SK-N-SH (cell line): ENCODE measurements at regions not wholly inside any gene's neighbourhood (a gene's known extent, or its start where the extent isn't known, plus 50 kb on each side); places are given as distances from the start of the nearest gene placed in this dataset.

Experiments
- CTCF ChIA-PET: fragments of 300-600, 350-600 bp; formaldehyde crosslinking; extraction: SDS; loops from one replicate; lab custom pipeline; 2021; lab: Yijun Ruan, JAX
- POLR2A ChIA-PET: fragments of 350-600 bp; sonication (Branson Sonifier 250); formaldehyde crosslinking; extraction: SDS; loops from one replicate; lab custom pipeline; 2020; ENCODE audit warnings: antibody characterized with exemption, inconsistent platforms; lab: Yijun Ruan, JAX
- DNase-seq: peaks from one replicate; pipeline ENCODE4 v3.0.0; 2012
- H2AFZ ChIP-seq: fragments of 200-600 bp; sonication (generic); 2 replicates; pipeline ENCODE4 v1.8.1; 2016; ENCODE audit warnings: antibody characterized with exemption, mild to moderate bottlenecking, low read depth
- H3F3A ChIP-seq: fragments of 200-600 bp; sonication (generic); replicated peaks from 2 replicates; pipeline ENCODE3; 2016; ENCODE audit warnings: antibody characterized with exemption, mild to moderate bottlenecking; ENCODE audit not compliant: insufficient read depth
- H3K27ac ChIP-seq, 2 experiments: fragments of 200-500 bp in 1 of 2; fragments of 200-600 bp in 1 of 2; sonication (Bioruptor generic) in 1 of 2; sonication (generic), shearing (Covaris generic) in 1 of 2; 2 replicates each; pipeline versions ENCODE4 v1.5.1 to v1.6.1; 2014 to 2016; ENCODE audit warnings: low read depth in 2 of 2, inconsistent platforms in 1 of 2, low read length in 1 of 2, mild to moderate bottlenecking in 1 of 2, mixed read lengths in 1 of 2
- H3K27me3 ChIP-seq: fragments of 200-600 bp; sonication (generic), shearing (Covaris generic); 2 replicates; pipeline ENCODE4 v1.6.1; 2016; ENCODE audit warnings: mixed run types; ENCODE audit not compliant: insufficient read depth
- H3K36me3 ChIP-seq, 2 experiments: fragments of 200-500 bp in 1 of 2; fragments of 200-600 bp in 1 of 2; sonication (Bioruptor generic) in 1 of 2; sonication (generic) in 1 of 2; replicated peaks in 1 of 2; 2 replicates each; pipeline versions ENCODE3 to v1.5.1; 2014 to 2016; ENCODE audit warnings: low read length in 1 of 2, mild to moderate bottlenecking in 1 of 2; ENCODE audit not compliant: insufficient read depth in 2 of 2, control insufficient read depth in 1 of 2
- H3K4me1 ChIP-seq, 2 experiments: fragments of 200-500 bp in 1 of 2; fragments of 200-600 bp in 1 of 2; sonication (Bioruptor generic) in 1 of 2; sonication (generic), shearing (Covaris generic) in 1 of 2; 2 replicates each; pipeline versions ENCODE4 v1.5.1 to v1.6.1; 2014 to 2016; ENCODE audit warnings: low read depth in 1 of 2, low read length in 1 of 2, mixed run types in 1 of 2; ENCODE audit not compliant: insufficient read depth in 2 of 2, control insufficient read depth in 1 of 2
- H3K4me2 ChIP-seq: fragments of 200-600 bp; sonication (generic), shearing (Covaris generic); 2 replicates; pipeline ENCODE4 v1.6.1; 2017; ENCODE audit warnings: mixed run types
- H3K4me3 ChIP-seq, 2 experiments: fragments of 200-500 bp in 1 of 2; fragments of 200-600 bp in 1 of 2; sonication (Bioruptor generic) in 1 of 2; sonication (generic), shearing (Covaris generic) in 1 of 2; 2 replicates each; pipeline versions ENCODE4 v1.5.1 to v1.8.1; 2014 to 2016; ENCODE audit warnings: low read depth in 2 of 2, inconsistent platforms in 1 of 2, low read length in 1 of 2, mild to moderate bottlenecking in 1 of 2, mixed read lengths in 1 of 2, moderate library complexity in 1 of 2
- H3K79me2 ChIP-seq: fragments of 200-600 bp; sonication (generic); 2 replicates; pipeline ENCODE4 v1.8.1; 2017; ENCODE audit warnings: mild to moderate bottlenecking; ENCODE audit not compliant: insufficient read depth
- H3K9ac ChIP-seq: fragments of 200-600 bp; sonication (generic); 2 replicates; pipeline ENCODE4 v1.6.1; 2017; ENCODE audit warnings: mixed run types
- H3K9me2 ChIP-seq: fragments of 200-600 bp; sonication (generic); 2 replicates; pipeline ENCODE4 v1.6.1; 2017; ENCODE audit warnings: mixed run types
- H3K9me3 ChIP-seq: fragments of 200-600 bp; sonication (generic); 2 replicates; pipeline ENCODE4 v1.6.1; 2017; ENCODE audit warnings: mixed run types, mild to moderate bottlenecking, moderate library complexity
- H4K20me1 ChIP-seq: fragments of 200-600 bp; sonication (generic); 2 replicates; pipeline ENCODE4 v1.6.1; 2017; ENCODE audit warnings: mild to moderate bottlenecking, mixed run types; ENCODE audit not compliant: insufficient read depth
- CTCF ChIP-seq: fragments of 200-600 bp; sonication (generic); IDR thresholded peaks from 2 replicates; pipeline ENCODE4 v1.6.1; 2017; ENCODE audit warnings: antibody characterized with exemption, mild to moderate bottlenecking, moderate library complexity
- EP300 ChIP-seq, 2 experiments: IDR thresholded peaks; 2 replicates each; pipeline versions ENCODE4 v1.4.0 to v1.6.1; 2012; ENCODE audit warnings: borderline replicate concordance in 1 of 2, low read depth in 1 of 2, low read length in 1 of 2
- MEF2A ChIP-seq: IDR thresholded peaks from 2 replicates; pipeline ENCODE4 v1.4.0; 2012; ENCODE audit warnings: low read depth, borderline replicate concordance
- REST ChIP-seq: IDR thresholded peaks from 2 replicates; pipeline ENCODE4 v1.6.1; 2012; ENCODE audit warnings: mild to moderate bottlenecking, low read depth, low read length, moderate library complexity
- RFX5 ChIP-seq: IDR thresholded peaks from 2 replicates; pipeline ENCODE4 v1.6.1; 2012; ENCODE audit warnings: mild to moderate bottlenecking, improper control_type of control experiment, low read length
- RXRA ChIP-seq: IDR thresholded peaks from 2 replicates; pipeline ENCODE4 v1.4.0; 2012; ENCODE audit warnings: low read depth, mild to moderate bottlenecking, borderline replicate concordance
- TEAD4 ChIP-seq: IDR thresholded peaks from 2 replicates; pipeline ENCODE4 v1.4.0; 2012; ENCODE audit warnings: mild to moderate bottlenecking, borderline replicate concordance; ENCODE audit not compliant: insufficient read depth
- YY1 ChIP-seq: IDR thresholded peaks from 2 replicates; pipeline ENCODE4 v1.4.0; 2012; ENCODE audit warnings: low read depth, mild to moderate bottlenecking
- ZBTB33 ChIP-seq: IDR thresholded peaks from 2 replicates; pipeline ENCODE4 v1.4.0; 2012; ENCODE audit warnings: low read depth, borderline replicate concordance
- WGBS: methylation state at CpG from one replicate; pipeline ENCODE4 v1.1.6; 2017; ENCODE audit warnings: low lambda C conversion rate; 5-methylcytosine and 5-hydroxymethylcytosine counted together

DNA sequence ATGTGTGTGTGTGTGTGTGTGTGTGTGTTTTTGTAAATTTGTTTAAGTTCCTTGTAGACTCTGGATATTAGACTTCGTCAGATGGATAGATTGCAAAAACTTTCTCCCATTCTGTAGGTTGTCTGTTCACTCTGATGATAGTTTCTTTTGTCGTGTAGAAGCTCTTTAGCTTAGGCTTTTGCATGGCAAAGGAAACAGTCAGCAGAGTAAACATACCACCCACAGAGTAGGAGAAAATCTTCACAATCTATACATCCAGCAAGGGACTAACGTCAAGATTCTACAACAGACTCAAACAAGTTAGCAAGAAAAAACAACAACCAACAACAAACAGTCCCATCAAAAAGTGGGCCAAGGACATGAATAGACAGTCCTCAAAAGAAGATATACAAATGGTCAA is 336.7 kb upstream of the ATP5MC3 start (continued):
- TF ChIP-seq REST = no peak
- no peak for TF ChIP-seq RFX5
- TF ChIP-seq TEAD4 = no peak

GRCh38 chr2:175516555-175516954 is 335.0 kb upstream of the ATP5MC3 start:
- Histone ChIP-seq H3K36me3 (no peaks in the 10 kb centered on the region), H3K4me1 (no peaks in the 10 kb centered on the region), H3K27ac (no peak overlapping the region), H3K4me3 (no peak overlapping the region), H3F3A (no peaks in the 10 kb centered on the region), H3K9ac (no peak overlapping the region), H3K79me2 (no peaks in the 10 kb centered on the region), H3K27me3 (no peaks in the 10 kb centered on the region), H2AFZ (no peak overlapping the region), H4K20me1 (no peaks in the 10 kb centered on the region), H3K4me2 (no peak overlapping the region), H3K9me3 (no peaks in the 10 kb centered on the region), H3K9me2 (no peaks in the 10 kb centered on the region)
- no peak for DNase-seq
- WGBS = 11% methylated on average over 2 of the region's 2 CpGs
- POLR2A ChIA-PET = no interaction called here
- CTCF ChIA-PET = no interaction called here
- no peak for TF ChIP-seq ZBTB33

DNA sequence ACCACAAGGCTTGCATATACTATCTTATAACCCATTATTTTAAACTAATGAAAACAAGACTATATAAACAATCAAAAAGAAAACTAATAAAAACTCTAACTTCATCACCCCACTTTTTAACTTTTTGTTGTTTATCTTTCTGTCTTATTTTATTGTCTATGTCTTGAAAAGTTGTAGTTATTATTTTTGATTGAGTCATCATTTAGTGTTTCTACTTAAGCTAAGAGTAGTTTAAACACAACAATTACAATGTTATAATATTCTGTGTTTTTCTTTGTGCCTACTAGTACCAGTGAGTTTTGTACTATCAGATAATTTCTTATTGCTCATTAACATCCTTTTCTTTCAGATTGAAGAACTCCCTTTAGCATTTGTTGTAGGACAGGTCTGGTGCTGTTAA is 318.7 kb upstream of the ATP5MC3 start:
- H3K4me1 ChIP-seq = no peaks in the 10 kb centered on the region
- no peak overlapping the region for H2AFZ ChIP-seq
- H3K4me3 ChIP-seq = no peak overlapping the region
- no peaks in the 10 kb centered on the region for H3K9me2 ChIP-seq
- no peaks in the 10 kb centered on the region for H3F3A ChIP-seq
- H3K9ac ChIP-seq = no peak overlapping the region
- no peak overlapping the region for H3K27ac ChIP-seq
- no peaks in the 10 kb centered on the region for H3K36me3 ChIP-seq
- DNase-seq = no peak
- ChIA-PET CTCF (interaction anchor here (1.2 kb wide), 1 partner anchor 8 kb away, joined by 3 read pairs; no protein-coding TSS in a partner anchor), POLR2A (no interaction called here)
- H3K4me2 ChIP-seq = no peak overlapping the region
- H3K79me2 ChIP-seq = no peaks in the 10 kb centered on the region
- H4K20me1 ChIP-seq = no peaks in the 10 kb centered on the region
- H3K27me3 ChIP-seq = no peaks in the 10 kb centered on the region
- TF ChIP-seq RXRA (no peak), EP300 (IDR thresholded peaks at IDR 0.05; ENCODE audit: borderline replicate concordance in 1 of 2, low read depth in 1 of 2, low read length in 1 of 2) (no peak), YY1 (no peak), MEF2A (no peak), CTCF (no peak)
- no peaks in the 10 kb centered on the region for H3K9me3 ChIP-seq
